ENCODE measurements at regions not wholly inside any gene's neighbourhood (a gene's known extent, or its start where the extent isn't known, plus 50 kb on each side); places are given as distances from the start of the nearest gene placed in this dataset.

DNA sequence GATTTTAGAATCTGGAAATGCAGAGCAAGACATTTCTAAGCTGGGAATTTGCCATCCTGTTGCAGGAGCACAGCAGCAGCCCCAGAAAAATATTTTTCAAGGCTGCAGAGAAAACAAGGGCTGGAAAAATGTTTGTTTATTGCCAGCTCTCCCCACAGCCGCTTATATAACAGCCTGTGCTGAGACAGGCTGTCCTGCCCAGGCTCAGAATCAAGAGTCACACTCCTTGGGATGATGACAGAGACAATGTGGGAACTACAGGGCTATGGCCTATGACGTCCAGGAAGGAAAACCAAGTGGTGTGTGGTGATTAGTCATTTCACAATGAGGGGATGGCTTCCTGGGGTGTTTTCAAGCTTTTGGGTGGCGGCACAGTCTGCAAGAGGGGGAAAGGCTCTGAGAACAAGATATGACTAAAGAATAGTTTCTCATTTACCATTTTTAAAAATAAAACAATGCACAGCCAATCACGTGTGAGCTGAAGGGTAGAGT is 136.3 kb upstream of the SERP2 start:
- CTCF ChIA-PET = interaction anchor here (0.6 to 0.7 kb wide), 2 partner anchors 10 to 13 kb away, joined by 3 to 7 read pairs; no protein-coding TSS in a partner anchor
- Histone ChIP-seq H3K9me3 (ENCODE audit: control insufficient read depth, insufficient read depth, low read depth, low read length) (no peaks in the 10 kb centered on the region), H3K36me3 (ENCODE audit: control insufficient read depth in 2 of 2, insufficient read depth in 1 of 2, low read length in 2 of 2) (no peaks in the 10 kb centered on the region), H3K27ac (ENCODE audit: extremely low read depth, low read depth, low read length) (no peak overlapping the region), H3K4me3 (ENCODE audit: low read depth, low read length) (no peak overlapping the region), H3K4me1 (ENCODE audit: control insufficient read depth, insufficient read depth, low read length) (no peaks in the 10 kb centered on the region)
- POLR2A ChIA-PET = no interaction called here
- no peak for TF ChIP-seq ZNF394 (tag by site-specific recombination; IDR thresholded peaks at IDR 0.05; ENCODE audit: borderline replicate concordance)
- TF ChIP-seq ZNF510 (tag by site-specific recombination; IDR thresholded peaks at IDR 0.05; ENCODE audit: insufficient replicate concordance) = no peak
- no peak for TF ChIP-seq GLIS2 (tag by site-specific recombination; IDR thresholded peaks at IDR 0.05)
- TF ChIP-seq ZNF214 (tag by site-specific recombination; IDR thresholded peaks at IDR 0.05; ENCODE audit: borderline replicate concordance) = no peak
- TF ChIP-seq ZNF366 (tag by site-specific recombination; conservative IDR thresholded peaks at IDR 0.05) = no peak

DNA sequence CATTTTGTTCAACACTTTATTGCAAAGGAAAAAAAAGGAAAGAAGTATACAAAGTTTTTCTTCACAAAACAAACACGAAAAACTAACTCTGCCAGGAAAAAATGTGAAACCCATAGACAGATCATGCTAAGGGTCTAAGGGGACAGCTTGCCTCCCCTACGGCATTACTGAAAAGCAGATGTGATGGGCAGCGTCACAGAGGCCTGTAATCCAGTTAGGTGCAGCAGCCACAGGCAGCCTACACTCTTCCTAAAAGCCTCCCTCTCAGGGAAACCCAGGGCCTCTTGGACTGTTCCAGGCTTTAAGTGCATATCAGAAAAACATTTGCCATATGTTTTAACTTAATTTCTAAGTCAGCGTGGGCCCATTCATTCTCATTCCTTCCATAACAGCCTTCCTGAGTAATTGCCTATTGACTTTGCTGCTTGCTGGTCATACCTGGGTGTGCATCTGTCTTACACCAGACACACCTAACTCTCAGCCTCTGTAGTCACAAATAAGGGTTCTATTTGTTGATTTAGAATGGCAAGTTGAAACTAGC is 135.7 kb upstream of the SERP2 start:
- H3K4me1 ChIP-seq (ENCODE audit: control insufficient read depth, insufficient read depth, low read length) = no peaks in the 10 kb centered on the region
- no peaks in the 10 kb centered on the region for H3K36me3 ChIP-seq (ENCODE audit: control insufficient read depth in 2 of 2, insufficient read depth in 1 of 2, low read length in 2 of 2)
- H3K27ac ChIP-seq (ENCODE audit: extremely low read depth, low read depth, low read length) = no peak overlapping the region
- POLR2A ChIA-PET = no interaction called here
- TF ChIP-seq ZNF548 (tag by site-specific recombination; IDR thresholded peaks at IDR 0.05) (no peak), ZNF48 (tag by site-specific recombination; IDR thresholded peaks at IDR 0.05) (no peak), FEZF1 (tag by site-specific recombination; IDR thresholded peaks at IDR 0.05) (no peak), GLIS2 (tag by site-specific recombination; IDR thresholded peaks at IDR 0.05) (no peak), MEIS1 (CRISPR knock-in tag; IDR thresholded peaks at IDR 0.05; ENCODE audit: borderline replicate concordance) (no peak), ZNF843 (tag by site-specific recombination; IDR thresholded peaks at IDR 0.05) (no peak), ZNF292 (tag by site-specific recombination; IDR thresholded peaks at IDR 0.05; ENCODE audit: borderline replicate concordance, low read depth) (no peak), ZNF433 (tag by site-specific recombination; IDR thresholded peaks at IDR 0.05; ENCODE audit: low read depth) (no peak), SALL2 (tag by site-specific recombination; IDR thresholded peaks at IDR 0.05; ENCODE audit: borderline replicate concordance) (no peak)
- TF ChIP-seq, protein P1, sequence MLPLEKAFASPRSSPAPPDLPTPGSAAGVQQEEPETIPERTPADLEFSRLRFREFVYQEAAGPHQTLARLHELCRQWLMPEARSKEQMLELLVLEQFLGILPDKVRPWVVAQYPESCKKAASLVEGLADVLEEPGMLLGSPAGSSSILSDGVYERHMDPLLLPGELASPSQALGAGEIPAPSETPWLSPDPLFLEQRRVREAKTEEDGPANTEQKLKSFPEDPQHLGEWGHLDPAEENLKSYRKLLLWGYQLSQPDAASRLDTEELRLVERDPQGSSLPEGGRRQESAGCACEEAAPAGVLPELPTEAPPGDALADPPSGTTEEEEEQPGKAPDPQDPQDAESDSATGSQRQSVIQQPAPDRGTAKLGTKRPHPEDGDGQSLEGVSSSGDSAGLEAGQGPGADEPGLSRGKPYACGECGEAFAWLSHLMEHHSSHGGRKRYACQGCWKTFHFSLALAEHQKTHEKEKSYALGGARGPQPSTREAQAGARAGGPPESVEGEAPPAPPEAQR (tag by site-specific recombination; IDR thresholded peaks at IDR 0.05) = no peak
- TF ChIP-seq, protein P2, sequence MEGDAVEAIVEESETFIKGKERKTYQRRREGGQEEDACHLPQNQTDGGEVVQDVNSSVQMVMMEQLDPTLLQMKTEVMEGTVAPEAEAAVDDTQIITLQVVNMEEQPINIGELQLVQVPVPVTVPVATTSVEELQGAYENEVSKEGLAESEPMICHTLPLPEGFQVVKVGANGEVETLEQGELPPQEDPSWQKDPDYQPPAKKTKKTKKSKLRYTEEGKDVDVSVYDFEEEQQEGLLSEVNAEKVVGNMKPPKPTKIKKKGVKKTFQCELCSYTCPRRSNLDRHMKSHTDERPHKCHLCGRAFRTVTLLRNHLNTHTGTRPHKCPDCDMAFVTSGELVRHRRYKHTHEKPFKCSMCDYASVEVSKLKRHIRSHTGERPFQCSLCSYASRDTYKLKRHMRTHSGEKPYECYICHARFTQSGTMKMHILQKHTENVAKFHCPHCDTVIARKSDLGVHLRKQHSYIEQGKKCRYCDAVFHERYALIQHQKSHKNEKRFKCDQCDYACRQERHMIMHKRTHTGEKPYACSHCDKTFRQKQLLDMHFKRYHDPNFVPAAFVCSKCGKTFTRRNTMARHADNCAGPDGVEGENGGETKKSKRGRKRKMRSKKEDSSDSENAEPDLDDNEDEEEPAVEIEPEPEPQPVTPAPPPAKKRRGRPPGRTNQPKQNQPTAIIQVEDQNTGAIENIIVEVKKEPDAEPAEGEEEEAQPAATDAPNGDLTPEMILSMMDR (tag by site-specific recombination; IDR thresholded peaks at IDR 0.05) = no peak
- no peaks in the 10 kb centered on the region for H3K9me3 ChIP-seq (ENCODE audit: control insufficient read depth, insufficient read depth, low read depth, low read length)
- CTCF ChIA-PET = interaction anchor here (0.6 to 0.7 kb wide), 2 partner anchors 9 to 14 kb away, joined by 3 to 7 read pairs; no protein-coding TSS in a partner anchor
- no peak overlapping the region for H3K4me3 ChIP-seq (ENCODE audit: low read depth, low read length)

DNA sequence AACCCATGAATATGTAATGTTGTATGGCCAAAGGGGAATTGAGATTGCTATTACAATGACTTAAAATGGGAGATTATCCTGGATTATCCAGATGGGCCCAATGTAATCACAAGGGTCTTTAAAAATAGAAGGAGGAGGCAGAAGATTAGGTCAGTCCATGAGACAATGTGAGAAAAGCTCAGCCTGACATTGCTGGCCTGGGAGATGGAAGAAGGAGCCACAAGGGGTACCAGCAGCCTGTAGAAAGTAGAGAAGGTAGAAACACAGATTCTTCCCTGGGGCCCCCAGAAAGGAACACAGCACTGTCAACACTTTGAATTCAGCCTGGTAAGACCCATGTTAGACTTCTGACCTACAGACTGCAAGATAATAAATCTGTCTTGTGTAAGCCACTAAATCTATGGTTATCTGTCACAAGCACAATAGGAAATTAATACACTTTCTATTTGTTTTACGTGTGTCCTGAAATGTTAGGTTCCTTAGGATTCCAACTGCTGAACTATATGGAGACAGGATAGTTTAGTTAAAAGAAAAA is 132.9 kb upstream of the SERP2 start:
- POLR2A ChIA-PET = no interaction called here
- CTCF ChIA-PET = no interaction called here

More for the DNA sequence above, 132.9 kb upstream of the SERP2 start:
- Histone ChIP-seq H3K36me3 (ENCODE audit: control insufficient read depth in 2 of 2, insufficient read depth in 1 of 2, low read length in 2 of 2) (no peaks in the 10 kb centered on the region), H3K4me3 (ENCODE audit: low read depth, low read length) (no peak overlapping the region), H3K27ac (ENCODE audit: extremely low read depth, low read depth, low read length) (no peak overlapping the region), H3K4me1 (ENCODE audit: control insufficient read depth, insufficient read depth, low read length) (no peaks in the 10 kb centered on the region), H3K9me3 (ENCODE audit: control insufficient read depth, insufficient read depth, low read depth, low read length) (no peaks in the 10 kb centered on the region)
- TF ChIP-seq ZSCAN16 (tag by site-specific recombination; IDR thresholded peaks at IDR 0.05) = no peak
- TF ChIP-seq, protein P3, sequence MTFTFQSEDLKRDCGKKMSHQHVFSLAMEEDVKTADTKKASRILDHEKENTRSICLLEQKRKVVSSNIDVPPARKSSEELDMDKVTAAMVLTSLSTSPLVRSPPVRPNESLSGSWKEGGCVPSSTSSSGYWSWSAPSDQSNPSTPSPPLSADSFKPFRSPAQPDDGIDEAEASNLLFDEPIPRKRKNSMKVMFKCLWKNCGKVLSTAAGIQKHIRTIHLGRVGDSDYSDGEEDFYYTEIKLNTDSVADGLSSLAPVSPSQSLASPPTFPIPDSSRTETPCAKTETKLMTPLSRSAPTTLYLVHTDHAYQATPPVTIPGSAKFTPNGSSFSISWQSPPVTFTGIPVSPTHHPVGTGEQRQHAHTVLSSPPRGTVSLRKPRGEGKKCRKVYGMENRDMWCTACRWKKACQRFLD (tag by site-specific recombination; IDR thresholded peaks at IDR 0.05) = no peak
- no peak for TF ChIP-seq GLIS2 (tag by site-specific recombination; IDR thresholded peaks at IDR 0.05)
- TF ChIP-seq ZBTB7A (tag by site-specific recombination; IDR thresholded peaks at IDR 0.05; ENCODE audit: low read depth) = no peak
